C4-2B (cell line): ENCODE measurements at regions not wholly inside any gene's neighbourhood (a gene's known extent, or its start where the extent isn't known, plus 50 kb on each side); places are given as distances from the start of the nearest gene placed in this dataset.

Experiments
- H3K27ac ChIP-seq: fragments of 450-650 bp; 2 replicates; pipeline ENCODE4 v1.5.1; 2017
- ZFX ChIP-seq: fragments of 450-650 bp; IDR thresholded peaks from 2 replicates; pipeline ENCODE4 v1.6.1; 2017
- TF ChIP-seq, protein P1 (sequence below): fragments of 450-650 bp; conservative IDR thresholded peaks from 2 replicates; pipeline ENCODE4 v1.5.1; 2017; ENCODE audit warnings: mild to moderate bottlenecking

GRCh38 chr6:164039954-164040375 is 625.4 kb downstream of the QKI start:
- H3K27ac ChIP-seq = no peak overlapping the region
- TF ChIP-seq, protein P1, sequence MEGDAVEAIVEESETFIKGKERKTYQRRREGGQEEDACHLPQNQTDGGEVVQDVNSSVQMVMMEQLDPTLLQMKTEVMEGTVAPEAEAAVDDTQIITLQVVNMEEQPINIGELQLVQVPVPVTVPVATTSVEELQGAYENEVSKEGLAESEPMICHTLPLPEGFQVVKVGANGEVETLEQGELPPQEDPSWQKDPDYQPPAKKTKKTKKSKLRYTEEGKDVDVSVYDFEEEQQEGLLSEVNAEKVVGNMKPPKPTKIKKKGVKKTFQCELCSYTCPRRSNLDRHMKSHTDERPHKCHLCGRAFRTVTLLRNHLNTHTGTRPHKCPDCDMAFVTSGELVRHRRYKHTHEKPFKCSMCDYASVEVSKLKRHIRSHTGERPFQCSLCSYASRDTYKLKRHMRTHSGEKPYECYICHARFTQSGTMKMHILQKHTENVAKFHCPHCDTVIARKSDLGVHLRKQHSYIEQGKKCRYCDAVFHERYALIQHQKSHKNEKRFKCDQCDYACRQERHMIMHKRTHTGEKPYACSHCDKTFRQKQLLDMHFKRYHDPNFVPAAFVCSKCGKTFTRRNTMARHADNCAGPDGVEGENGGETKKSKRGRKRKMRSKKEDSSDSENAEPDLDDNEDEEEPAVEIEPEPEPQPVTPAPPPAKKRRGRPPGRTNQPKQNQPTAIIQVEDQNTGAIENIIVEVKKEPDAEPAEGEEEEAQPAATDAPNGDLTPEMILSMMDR = no peak
- no peak for TF ChIP-seq ZFX

GRCh38 chr6:164037171-164037870 is 622.8 kb downstream of the QKI start:
- no peak overlapping the region for H3K27ac ChIP-seq
- TF ChIP-seq ZFX = no peak
- TF ChIP-seq, protein P1 = no peak

DNA sequence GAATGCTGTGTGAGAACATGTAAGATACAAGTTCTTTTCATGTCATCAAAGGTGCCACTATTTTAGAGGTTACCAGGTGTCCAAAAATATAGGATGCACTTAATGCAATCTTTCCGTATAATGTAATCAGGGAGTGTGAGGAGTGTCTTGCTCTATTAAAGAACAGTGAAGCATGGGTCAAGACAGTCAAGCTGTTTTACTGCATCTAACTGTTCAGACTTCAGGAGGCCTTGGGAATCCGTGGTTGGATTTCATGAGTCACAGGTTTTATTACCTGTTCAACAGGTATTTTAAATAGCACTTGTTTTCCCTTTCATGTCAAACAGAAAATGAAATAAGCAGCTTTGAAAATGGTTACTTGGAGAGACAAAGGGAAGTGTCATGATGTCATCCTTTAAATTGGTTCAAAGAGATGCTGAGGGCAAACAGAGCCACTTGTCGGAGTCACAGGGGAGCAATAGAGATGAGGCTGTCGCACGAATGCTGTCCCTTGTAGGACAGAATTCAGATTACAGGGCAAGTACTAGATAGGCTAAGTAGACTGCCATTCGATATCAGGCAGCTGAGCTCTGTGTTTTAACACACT is 621.5 kb downstream of the QKI start:
- TF ChIP-seq, protein P1 = no peak
- TF ChIP-seq ZFX = no peak
- no peak overlapping the region for H3K27ac ChIP-seq

DNA sequence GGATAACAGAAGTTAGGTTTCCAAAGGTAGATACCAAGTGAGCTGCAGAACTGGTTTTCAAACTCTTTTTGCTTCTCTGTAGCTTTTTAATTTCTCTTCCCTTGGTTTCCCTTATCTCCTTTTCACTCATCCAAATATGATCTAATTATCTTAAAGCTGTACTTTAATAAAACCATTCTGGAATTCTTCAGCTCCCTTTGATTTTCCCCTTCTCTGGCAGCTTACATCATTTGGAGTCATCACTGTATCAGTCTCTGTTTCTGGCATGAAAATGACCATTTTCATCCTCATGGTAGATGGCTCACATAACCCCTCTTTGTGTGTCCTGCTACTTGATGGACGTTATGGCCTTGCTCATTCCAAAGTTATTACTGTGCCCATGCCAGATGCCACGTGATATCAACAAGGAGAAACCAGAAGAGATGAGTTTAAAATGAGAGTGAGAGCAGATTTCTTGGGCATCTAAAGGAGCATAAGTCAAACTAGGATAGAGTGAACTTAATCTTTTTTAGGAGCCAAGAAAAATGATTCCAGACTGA is 620.2 kb downstream of the QKI start:
- H3K27ac ChIP-seq = no peak overlapping the region
- no peak for TF ChIP-seq ZFX
- TF ChIP-seq, protein P1 = no peak

- TF ChIP-seq ZFX = no peak
- TF ChIP-seq, protein P1 = no peak
- no peak overlapping the region for H3K27ac ChIP-seq
Observed at GRCh38 chr6:164025180-164025579, 610.7 kb downstream of the QKI start.

- TF ChIP-seq, protein P1 = no peak
- no peak for TF ChIP-seq ZFX
- H3K27ac ChIP-seq = no peak overlapping the region
Observed at GRCh38 chr6:164023535-164023934, 609.0 kb downstream of the QKI start.

GRCh38 chr6:164022632-164023031 is 608.1 kb downstream of the QKI start:
- TF ChIP-seq, protein P1 = no peak
- no peak for TF ChIP-seq ZFX
- H3K27ac ChIP-seq = no peak overlapping the region
